ENCODE measurements at regions not wholly inside any gene's neighbourhood (a gene's known extent, or its start where the extent isn't known, plus 50 kb on each side); places are given as distances from the start of the nearest gene placed in this dataset.
"Not testable (repeated sequence)": the region's sequence is repeated elsewhere in the genome, so short reads cannot be mapped to it uniquely, and the experiment has no call there.

DNA sequence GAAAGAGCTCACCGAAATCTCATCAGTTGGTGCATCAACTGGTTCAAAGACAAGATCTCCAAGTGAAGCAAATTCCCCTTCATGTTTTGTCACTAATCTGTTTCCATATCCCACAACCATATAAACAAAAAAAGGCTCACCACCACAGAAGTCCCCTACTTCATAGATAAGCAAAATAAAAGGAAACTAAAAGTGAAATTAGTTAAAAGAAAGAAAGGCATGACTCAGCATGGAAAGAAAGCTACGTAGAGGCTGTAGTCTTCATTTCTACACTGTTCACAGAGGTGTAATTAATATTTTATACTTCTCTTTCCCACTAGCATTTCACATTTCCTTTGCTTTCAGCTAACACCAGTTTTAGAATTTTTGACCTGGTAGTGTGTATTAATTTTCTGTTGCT, 208.0 kb downstream of the CYLC2 start:
- intact Hi-C loops (cut with DNase I; ENCODE audit: low total_unique reads): no loop called here
- Histone ChIP-seq H3K9me3 (no peaks in the 10 kb centered on the region), H3K4me3 (no peak overlapping the region), H3K27me3 (no peaks in the 10 kb centered on the region), H3K27ac (no peak overlapping the region), H3K4me1 (no peaks in the 10 kb centered on the region), H3K36me3 (no peaks in the 10 kb centered on the region)
- WGBS, 5 donors: 74 to 87% (median 82%) methylated on average over 2 of the region's 2 CpGs
- no peak for DNase-seq
- TF ChIP-seq CTCF (IDR thresholded peaks at IDR 0.05): no peak
- no peak for TF ChIP-seq POLR2A (IDR thresholded peaks at IDR 0.05)
- no peak for TF ChIP-seq EP300 (IDR thresholded peaks at IDR 0.05)

DNA sequence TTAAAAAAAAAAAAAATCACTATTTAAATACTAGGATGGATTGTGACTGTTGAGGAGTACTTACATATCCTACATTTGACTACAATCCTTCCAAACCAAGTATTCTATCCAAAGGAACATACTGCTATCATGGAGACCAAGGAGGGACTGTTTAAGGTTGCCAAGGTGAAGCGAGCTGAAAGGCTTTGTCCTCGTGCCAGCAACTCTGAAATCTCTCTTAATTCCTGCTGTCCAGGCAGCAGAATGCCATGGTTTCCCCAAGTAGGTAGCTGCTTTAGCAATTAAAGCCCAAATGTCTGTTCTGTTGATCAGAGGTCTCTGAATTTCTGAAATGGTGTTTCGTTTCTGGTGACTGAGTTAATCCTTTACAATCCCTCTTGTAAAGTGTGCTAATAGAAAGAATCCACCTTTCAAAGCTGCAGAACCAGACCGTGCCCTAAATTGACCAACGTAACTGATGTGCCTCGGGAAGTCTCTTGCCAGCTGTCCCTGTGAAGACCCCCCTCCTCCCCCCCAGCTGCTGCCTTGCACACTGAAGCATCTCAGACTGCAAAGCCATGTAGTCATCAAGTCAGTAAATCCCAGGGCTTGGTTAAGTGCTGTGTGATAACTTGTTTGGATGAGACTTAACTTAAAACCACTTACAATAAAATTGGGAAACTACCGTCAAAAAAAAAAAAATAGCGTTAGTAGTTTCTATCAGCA, 210.9 kb downstream of the CYLC2 start:
- H3K27me3 ChIP-seq; H3K4me3 ChIP-seq; H3K4me1 ChIP-seq; intact Hi-C loops (cut with DNase I; ENCODE audit: low total_unique reads); H3K36me3 ChIP-seq; DNase-seq; H3K27ac ChIP-seq: not testable (repeated sequence)
- WGBS, 5 donors: 64 to 81% (median 67%) methylated on average over 7 to 8 of the region's 8 CpGs
- peaks cover 0 to 17% (median 14%) of the 10 kb centered on the region in 4 donors for H3K9me3 ChIP-seq

GRCh38 chr9:103210607-103211006, 215.5 kb downstream of the CYLC2 start:
- H3K27ac ChIP-seq: no peak overlapping the region
- no peaks in the 10 kb centered on the region for H3K36me3 ChIP-seq
- no peaks in the 10 kb centered on the region for H3K4me1 ChIP-seq
- intact Hi-C loops (cut with DNase I; ENCODE audit: low total_unique reads): no loop called here
- H3K27me3 ChIP-seq: no peaks in the 10 kb centered on the region
- WGBS, 5 donors: 77 to 94% (median 79%) methylated on average over 3 of the region's 3 CpGs
- no peak for TF ChIP-seq POLR2A (IDR thresholded peaks at IDR 0.05)
- TF ChIP-seq POLR2AphosphoS5 (IDR thresholded peaks at IDR 0.05): no peak
- TF ChIP-seq EP300 (IDR thresholded peaks at IDR 0.05): no peak
- TF ChIP-seq CTCF (IDR thresholded peaks at IDR 0.05): no peak
- no peak overlapping the region for H3K4me3 ChIP-seq
- H3K9me3 ChIP-seq: peaks cover 0 to 32% (median 21%) of the 10 kb centered on the region in 4 donors
- no peak for DNase-seq

GRCh38 chr9:103215197-103215596, 220.1 kb downstream of the CYLC2 start:
- no peak for TF ChIP-seq CTCF (IDR thresholded peaks at IDR 0.05)
- intact Hi-C loops (cut with DNase I; ENCODE audit: low total_unique reads): no loop called here
- peaks cover 0 to 23% (median 14%) of the 10 kb centered on the region in 4 donors for H3K9me3 ChIP-seq
- DNase-seq: no peak
- H3K27ac ChIP-seq: no peak overlapping the region
- WGBS, 5 donors: 71 to 95% (median 79%) methylated on average over 1 of the region's 1 CpG
- H3K27me3 ChIP-seq: no peaks in the 10 kb centered on the region
- H3K36me3 ChIP-seq: no peaks in the 10 kb centered on the region
- H3K4me3 ChIP-seq: no peak overlapping the region
- H3K4me1 ChIP-seq: no peaks in the 10 kb centered on the region

Measured in stomach (tissue), 8 donors.